ENCODE measurements at regions not wholly inside any gene's neighbourhood (a gene's known extent, or its start where the extent isn't known, plus 50 kb on each side); places are given as distances from the start of the nearest gene placed in this dataset.

GRCh38 chr9:104287253-104287878 is 193.3 kb downstream of the SMC2 start:
- Histone ChIP-seq H3K9me3 (ENCODE audit: insufficient read depth, low read depth) (no peaks in the 10 kb centered on the region), H3K4me3 (no peak overlapping the region), H3K4me2 (no peak overlapping the region), H3F3A (ENCODE audit: insufficient read depth, low read depth) (no peaks in the 10 kb centered on the region), H3K27ac (no peak overlapping the region), H3K36me3 (ENCODE audit: low read depth) (no peaks in the 10 kb centered on the region), H4K20me1 (ENCODE audit: insufficient read depth) (no peaks in the 10 kb centered on the region), H3K4me1 (replicated peaks; ENCODE audit: insufficient read depth) (no peaks in the 10 kb centered on the region), H3K9me2 (ENCODE audit: insufficient read depth) (no peaks in the 10 kb centered on the region), H2AFZ (no peak overlapping the region), H3K27me3 (ENCODE audit: insufficient read depth, low read depth) (no peaks in the 10 kb centered on the region), H3K79me2 (ENCODE audit: low read depth) (no peaks in the 10 kb centered on the region)
- BruUV-seq (replicated peaks): no TSS peak
- no peak for DNase-seq
- POLR2A ChIA-PET (ENCODE audit: unreplicated experiment): no interaction called here
- CTCF ChIA-PET: no interaction called here
- intact Hi-C loops (cut with micrococcal nuclease; ENCODE audit: unreplicated experiment): no loop called here
- no peak for TF ChIP-seq EZH2 (IDR thresholded peaks at IDR 0.05; ENCODE audit: low read depth)
- TF ChIP-seq, protein P1, sequence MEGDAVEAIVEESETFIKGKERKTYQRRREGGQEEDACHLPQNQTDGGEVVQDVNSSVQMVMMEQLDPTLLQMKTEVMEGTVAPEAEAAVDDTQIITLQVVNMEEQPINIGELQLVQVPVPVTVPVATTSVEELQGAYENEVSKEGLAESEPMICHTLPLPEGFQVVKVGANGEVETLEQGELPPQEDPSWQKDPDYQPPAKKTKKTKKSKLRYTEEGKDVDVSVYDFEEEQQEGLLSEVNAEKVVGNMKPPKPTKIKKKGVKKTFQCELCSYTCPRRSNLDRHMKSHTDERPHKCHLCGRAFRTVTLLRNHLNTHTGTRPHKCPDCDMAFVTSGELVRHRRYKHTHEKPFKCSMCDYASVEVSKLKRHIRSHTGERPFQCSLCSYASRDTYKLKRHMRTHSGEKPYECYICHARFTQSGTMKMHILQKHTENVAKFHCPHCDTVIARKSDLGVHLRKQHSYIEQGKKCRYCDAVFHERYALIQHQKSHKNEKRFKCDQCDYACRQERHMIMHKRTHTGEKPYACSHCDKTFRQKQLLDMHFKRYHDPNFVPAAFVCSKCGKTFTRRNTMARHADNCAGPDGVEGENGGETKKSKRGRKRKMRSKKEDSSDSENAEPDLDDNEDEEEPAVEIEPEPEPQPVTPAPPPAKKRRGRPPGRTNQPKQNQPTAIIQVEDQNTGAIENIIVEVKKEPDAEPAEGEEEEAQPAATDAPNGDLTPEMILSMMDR (conservative IDR thresholded peaks at IDR 0.05): no peak

DNA sequence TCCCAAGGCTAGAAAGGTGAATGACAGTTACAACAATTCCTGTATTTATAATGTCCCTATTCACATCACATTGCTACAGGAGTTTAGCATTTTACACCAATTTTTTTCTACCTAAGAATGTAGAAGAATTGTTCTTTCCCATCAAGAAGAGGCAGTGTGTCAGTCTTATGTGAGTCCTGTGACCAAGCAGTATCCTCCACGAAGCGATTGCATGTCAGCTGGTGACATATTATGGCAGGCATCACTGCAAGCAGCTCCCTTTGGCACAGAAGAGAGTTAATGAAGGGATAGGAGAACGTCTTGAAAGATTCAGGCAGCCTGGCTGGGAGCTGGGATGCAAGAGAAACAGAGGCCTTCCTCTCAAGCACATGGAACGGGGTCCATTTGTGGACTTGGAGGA is 199.8 kb downstream of the SMC2 start:
- Histone ChIP-seq H3K79me2 (ENCODE audit: low read depth) (no peaks in the 10 kb centered on the region), H2AFZ (no peak overlapping the region), H3K9me2 (ENCODE audit: insufficient read depth) (no peaks in the 10 kb centered on the region), H3K27ac (no peak overlapping the region), H4K20me1 (ENCODE audit: insufficient read depth) (no peaks in the 10 kb centered on the region), H3K9me3 (ENCODE audit: insufficient read depth, low read depth) (no peaks in the 10 kb centered on the region), H3K27me3 (ENCODE audit: insufficient read depth, low read depth) (no peaks in the 10 kb centered on the region), H3F3A (ENCODE audit: insufficient read depth, low read depth) (no peaks in the 10 kb centered on the region), H3K4me1 (replicated peaks; ENCODE audit: insufficient read depth) (no peaks in the 10 kb centered on the region), H3K36me3 (ENCODE audit: low read depth) (no peaks in the 10 kb centered on the region), H3K4me2 (no peak overlapping the region), H3K4me3 (no peak overlapping the region)
- no peak for DNase-seq
- POLR2A ChIA-PET (ENCODE audit: unreplicated experiment): no interaction called here
- intact Hi-C loops (cut with micrococcal nuclease; ENCODE audit: unreplicated experiment): no loop called here
- TF ChIP-seq EZH2 (IDR thresholded peaks at IDR 0.05; ENCODE audit: low read depth): no peak
- TF ChIP-seq, protein P1 (conservative IDR thresholded peaks at IDR 0.05): no peak
- BruUV-seq (replicated peaks): no TSS peak
- CTCF ChIA-PET: no interaction called here

- Histone ChIP-seq H3K27ac (no peak overlapping the region), H3K4me1 (replicated peaks; ENCODE audit: insufficient read depth) (no peaks in the 10 kb centered on the region), H3K4me3 (no peak overlapping the region), H3K4me2 (no peak overlapping the region), H3K36me3 (ENCODE audit: low read depth) (no peaks in the 10 kb centered on the region), H3F3A (ENCODE audit: insufficient read depth, low read depth) (no peaks in the 10 kb centered on the region), H3K27me3 (ENCODE audit: insufficient read depth, low read depth) (no peaks in the 10 kb centered on the region), H2AFZ (no peak overlapping the region), H3K79me2 (ENCODE audit: low read depth) (no peaks in the 10 kb centered on the region), H4K20me1 (ENCODE audit: insufficient read depth) (no peaks in the 10 kb centered on the region), H3K9me2 (ENCODE audit: insufficient read depth) (no peaks in the 10 kb centered on the region), H3K9me3 (ENCODE audit: insufficient read depth, low read depth) (0 out of 2 replicates have a peak, but pooled peaks cover 2% of the 10 kb centered on the region)
- DNase-seq: no peak
- intact Hi-C loops (cut with micrococcal nuclease; ENCODE audit: unreplicated experiment): no loop called here
- ChIA-PET POLR2A (ENCODE audit: unreplicated experiment) (no interaction called here), CTCF (no interaction called here)
- BruUV-seq (replicated peaks): no TSS peak
- TF ChIP-seq, protein P1 (conservative IDR thresholded peaks at IDR 0.05): no peak
- no peak for TF ChIP-seq EZH2 (IDR thresholded peaks at IDR 0.05; ENCODE audit: low read depth)
Observed at GRCh38 chr9:104300124-104300523, 203.9 kb upstream of the OR13F1 start.

All from PC-9 (cell line).